MM.1S (cell line): ENCODE measurements at regions not wholly inside any gene's neighbourhood (a gene's known extent, or its start where the extent isn't known, plus 50 kb on each side); places are given as distances from the start of the nearest gene placed in this dataset.

ENCODE experiments used
- EZH2 ChIP-seq: fragments of 300-600 bp; sonication (generic); optimal IDR thresholded peaks from 2 replicates; pipeline ENCODE3; 2017; ENCODE audit warnings: low read depth, mild to moderate bottlenecking, antibody characterized with exemption, low read length, mixed read lengths
- TF ChIP-seq, protein P1 (sequence below): fragments of 300-600 bp; sonication (generic); IDR thresholded peaks from 2 replicates; pipeline ENCODE4 v1.5.1; 2016; ENCODE audit warnings: antibody characterized with exemption, low read length, mixed read lengths

DNA sequence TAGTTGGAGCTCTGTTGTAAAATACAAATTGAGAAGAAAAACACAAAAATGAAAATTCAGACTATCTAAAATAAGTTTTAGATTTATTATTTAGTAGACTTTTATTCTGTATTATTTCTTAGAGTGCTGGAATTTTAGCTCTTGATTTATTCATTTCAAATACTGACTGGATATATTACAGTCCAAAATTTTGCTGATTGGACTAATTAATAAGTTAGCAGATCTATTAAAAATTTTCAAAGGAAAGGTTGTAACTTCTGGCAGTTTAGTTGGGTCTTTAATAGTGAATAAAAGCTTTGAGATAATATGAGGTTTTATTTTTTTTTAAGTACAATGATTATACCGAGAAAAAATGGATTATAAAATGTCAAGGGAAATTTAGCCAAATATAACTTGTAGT lies 1224.9 kb upstream of the SPRY2 start:
- TF ChIP-seq, protein P1, sequence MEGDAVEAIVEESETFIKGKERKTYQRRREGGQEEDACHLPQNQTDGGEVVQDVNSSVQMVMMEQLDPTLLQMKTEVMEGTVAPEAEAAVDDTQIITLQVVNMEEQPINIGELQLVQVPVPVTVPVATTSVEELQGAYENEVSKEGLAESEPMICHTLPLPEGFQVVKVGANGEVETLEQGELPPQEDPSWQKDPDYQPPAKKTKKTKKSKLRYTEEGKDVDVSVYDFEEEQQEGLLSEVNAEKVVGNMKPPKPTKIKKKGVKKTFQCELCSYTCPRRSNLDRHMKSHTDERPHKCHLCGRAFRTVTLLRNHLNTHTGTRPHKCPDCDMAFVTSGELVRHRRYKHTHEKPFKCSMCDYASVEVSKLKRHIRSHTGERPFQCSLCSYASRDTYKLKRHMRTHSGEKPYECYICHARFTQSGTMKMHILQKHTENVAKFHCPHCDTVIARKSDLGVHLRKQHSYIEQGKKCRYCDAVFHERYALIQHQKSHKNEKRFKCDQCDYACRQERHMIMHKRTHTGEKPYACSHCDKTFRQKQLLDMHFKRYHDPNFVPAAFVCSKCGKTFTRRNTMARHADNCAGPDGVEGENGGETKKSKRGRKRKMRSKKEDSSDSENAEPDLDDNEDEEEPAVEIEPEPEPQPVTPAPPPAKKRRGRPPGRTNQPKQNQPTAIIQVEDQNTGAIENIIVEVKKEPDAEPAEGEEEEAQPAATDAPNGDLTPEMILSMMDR = no peak
- TF ChIP-seq EZH2 = no peak
